GM12878 (cell line): ENCODE measurements at regions not wholly inside any gene's neighbourhood (a gene's known extent, or its start where the extent isn't known, plus 50 kb on each side); places are given as distances from the start of the nearest gene placed in this dataset.

Source experiments
- EED ChIP-seq: sonication (generic); IDR thresholded peaks from 2 replicates; pipeline ENCODE4 v1.6.1; 2016; ENCODE audit warnings: antibody characterized with exemption, low read depth
- EP300 ChIP-seq, 2 experiments: fragments of 150-350 bp in 1 of 2; IDR thresholded peaks; 2 replicates each; pipeline ENCODE4 v1.6.1; 2011 to 2012; ENCODE audit warnings: low read depth in 2 of 2, low read length in 2 of 2, borderline replicate concordance in 1 of 2, improper control_type of control experiment in 1 of 2, inconsistent platforms in 1 of 2; ENCODE audit not compliant: control insufficient read depth in 1 of 2
- ESRRA ChIP-seq: IDR thresholded peaks from 2 replicates; pipeline ENCODE4 v1.6.1; 2012; ENCODE audit warnings: mild to moderate bottlenecking, low read length, improper control_type of control experiment
- EZH2 ChIP-seq: IDR thresholded peaks from 2 replicates; pipeline ENCODE4 v1.6.1; 2012; ENCODE audit warnings: low read depth, mild to moderate bottlenecking, control low read depth, inconsistent platforms, low read length, borderline replicate concordance; ENCODE audit not compliant: control insufficient read depth
- NFYB ChIP-seq: IDR thresholded peaks from 2 replicates; pipeline ENCODE4 v1.6.1; 2011; ENCODE audit warnings: low read depth, mild to moderate bottlenecking, low read length, improper control_type of control experiment, moderate library complexity; ENCODE audit not compliant: insufficient read depth
- POLR2AphosphoS2 ChIP-seq: IDR thresholded peaks from 2 replicates; pipeline ENCODE4 v1.6.1; 2011; ENCODE audit warnings: low read depth, mild to moderate bottlenecking, low read length, improper control_type of control experiment, moderate library complexity
- RCOR1 ChIP-seq: conservative IDR thresholded peaks from 2 replicates; pipeline ENCODE4 v1.6.1; 2012; ENCODE audit warnings: low read depth, low read length, improper control_type of control experiment
- TF ChIP-seq, protein P1 (sequence below), 3 experiments: IDR thresholded peaks in 2 of 3; conservative IDR thresholded peaks in 1 of 3; 2 replicates each; pipeline ENCODE4 v1.5.1; 2011; ENCODE audit warnings: low read depth in 3 of 3, low read length in 3 of 3, mild to moderate bottlenecking in 3 of 3, control low read depth in 2 of 3, moderate library complexity in 2 of 3, inconsistent platforms in 1 of 3, mixed read lengths in 1 of 3; ENCODE audit not compliant: control insufficient read depth in 2 of 3, insufficient read depth in 1 of 3; ENCODE audit errors: extremely low read depth in 1 of 3

DNA sequence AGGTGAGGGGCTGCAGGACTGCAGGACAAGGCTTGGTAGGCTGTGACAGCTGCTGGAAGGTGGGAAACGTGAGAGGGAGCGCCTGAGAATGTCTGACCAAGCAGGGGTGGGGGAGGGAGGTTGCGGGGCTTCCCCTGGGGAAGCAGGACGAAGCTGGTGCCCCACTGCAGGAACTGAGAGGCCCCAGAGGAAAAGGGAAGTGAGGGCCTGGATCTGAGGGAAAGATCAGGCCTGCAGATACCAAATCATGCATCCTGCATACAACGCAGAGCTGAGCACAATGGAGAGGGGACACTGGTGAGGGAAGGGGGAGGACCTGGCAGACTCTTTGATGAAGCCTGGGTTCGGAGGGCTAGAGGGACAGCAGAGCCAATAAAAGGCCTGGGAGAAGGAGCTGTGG, 65.7 kb upstream of the BACE2 start:
- TF ChIP-seq RCOR1: no peak
- no peak for TF ChIP-seq POLR2AphosphoS2
- TF ChIP-seq EP300 (IDR thresholded peaks at IDR 0.05; ENCODE audit: borderline replicate concordance in 1 of 2, control insufficient read depth in 1 of 2, low read depth in 2 of 2, low read length in 2 of 2): no peak
- TF ChIP-seq EED: no peak
- TF ChIP-seq ESRRA: no peak
- TF ChIP-seq EZH2: no peak
- TF ChIP-seq NFYB: no peak
- TF ChIP-seq, protein P1, sequence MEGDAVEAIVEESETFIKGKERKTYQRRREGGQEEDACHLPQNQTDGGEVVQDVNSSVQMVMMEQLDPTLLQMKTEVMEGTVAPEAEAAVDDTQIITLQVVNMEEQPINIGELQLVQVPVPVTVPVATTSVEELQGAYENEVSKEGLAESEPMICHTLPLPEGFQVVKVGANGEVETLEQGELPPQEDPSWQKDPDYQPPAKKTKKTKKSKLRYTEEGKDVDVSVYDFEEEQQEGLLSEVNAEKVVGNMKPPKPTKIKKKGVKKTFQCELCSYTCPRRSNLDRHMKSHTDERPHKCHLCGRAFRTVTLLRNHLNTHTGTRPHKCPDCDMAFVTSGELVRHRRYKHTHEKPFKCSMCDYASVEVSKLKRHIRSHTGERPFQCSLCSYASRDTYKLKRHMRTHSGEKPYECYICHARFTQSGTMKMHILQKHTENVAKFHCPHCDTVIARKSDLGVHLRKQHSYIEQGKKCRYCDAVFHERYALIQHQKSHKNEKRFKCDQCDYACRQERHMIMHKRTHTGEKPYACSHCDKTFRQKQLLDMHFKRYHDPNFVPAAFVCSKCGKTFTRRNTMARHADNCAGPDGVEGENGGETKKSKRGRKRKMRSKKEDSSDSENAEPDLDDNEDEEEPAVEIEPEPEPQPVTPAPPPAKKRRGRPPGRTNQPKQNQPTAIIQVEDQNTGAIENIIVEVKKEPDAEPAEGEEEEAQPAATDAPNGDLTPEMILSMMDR (IDR thresholded peaks at IDR 0.05 in 2 of 3, conservative IDR thresholded peaks at IDR 0.05 in 1 of 3; ENCODE audit: control insufficient read depth in 2 of 3, extremely low read depth in 1 of 3, insufficient read depth in 1 of 3, low read depth in 3 of 3, low read length in 3 of 3): no peak
